ENCODE measurements at regions not wholly inside any gene's neighbourhood (a gene's known extent, or its start where the extent isn't known, plus 50 kb on each side); places are given as distances from the start of the nearest gene placed in this dataset.
A peak's percentile ranks its signal among the peaks of the same experiment; 100 is the strongest.

- ATAC-seq (no peak), DNase-seq (no peak)
- Histone ChIP-seq H3K9me3 (no peaks in the 10 kb centered on the region), H3K27ac (no peak overlapping the region), H3K27me3 (no peaks in the 10 kb centered on the region), H3K4me1 (peaks cover 21 to 26% of the 10 kb centered on the region in 2 donors), H3K4me3 (no peak overlapping the region), H3K36me3 (no peaks in the 10 kb centered on the region)
- TF ChIP-seq CTCF (IDR thresholded peaks at IDR 0.05 in 4 of 5, conservative IDR thresholded peaks at IDR 0.05 in 1 of 5): no peak
- no peak for TF ChIP-seq POLR2A (IDR thresholded peaks at IDR 0.05)
- in situ Hi-C loops (cut with MboI; ENCODE audit: low sequenced_read_pairs in 4 of 4): no loop called here
- intact Hi-C loops (cut with DNase I; ENCODE audit: low total_unique reads): no loop called here
Observed at GRCh38 chr7:131145026-131145425, 182.7 kb upstream of the MKLN1 start.

DNA sequence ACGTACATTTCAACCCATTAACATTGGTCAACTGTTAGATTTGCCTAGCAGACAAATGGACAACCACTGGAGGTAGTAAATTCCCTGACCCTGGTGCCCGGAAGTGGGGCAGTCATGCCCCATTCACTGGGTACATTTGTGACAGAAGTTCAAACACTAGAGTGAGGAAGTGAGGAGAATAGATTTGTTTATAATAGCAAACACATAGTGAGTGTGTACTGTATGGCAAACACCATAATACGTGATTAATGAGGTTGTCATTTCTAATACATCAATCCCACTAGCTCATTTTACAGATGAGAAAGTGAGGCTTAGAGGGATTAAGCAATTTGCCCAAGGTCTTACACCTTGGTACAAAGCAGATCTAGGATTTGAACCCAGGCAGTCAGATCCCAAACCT, 181.9 kb upstream of the MKLN1 start:
- no peak for TF ChIP-seq POLR2A (IDR thresholded peaks at IDR 0.05)
- intact Hi-C loops (cut with DNase I; ENCODE audit: low total_unique reads): loop anchor here (2.0 kb wide), 1 partner anchor 31 kb away; no protein-coding TSS in a partner anchor
- in situ Hi-C loops (cut with MboI; ENCODE audit: low sequenced_read_pairs in 4 of 4): no loop called here

DNA sequence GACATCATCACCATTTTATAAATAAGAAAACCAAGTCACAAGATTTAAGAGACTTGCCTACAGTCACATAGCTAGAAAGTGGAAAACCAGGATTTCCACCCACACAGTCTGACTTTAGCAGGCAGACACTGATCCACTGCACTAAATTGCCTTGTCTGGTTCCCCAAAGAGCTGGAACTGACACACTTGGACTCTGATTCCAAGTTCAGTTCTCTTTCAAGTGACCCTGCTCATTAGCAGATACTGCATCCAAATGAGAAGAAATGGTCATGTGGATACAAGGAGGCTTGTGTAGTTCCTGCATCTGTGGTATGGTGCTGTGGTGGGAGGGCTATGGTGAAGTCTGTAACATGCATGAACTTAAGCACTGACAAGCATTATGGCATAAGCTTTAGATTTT, 180.1 kb upstream of the MKLN1 start:
- ATAC-seq: peak in 1 of 2 donors; percentile 28
- H3K4me3 ChIP-seq: no peak overlapping the region
- no peaks in the 10 kb centered on the region for H3K27me3 ChIP-seq
- no peaks in the 10 kb centered on the region for H3K36me3 ChIP-seq
- no peaks in the 10 kb centered on the region for H3K9me3 ChIP-seq
- TF ChIP-seq POLR2A (IDR thresholded peaks at IDR 0.05) (no peak), CTCF (IDR thresholded peaks at IDR 0.05 in 4 of 5, conservative IDR thresholded peaks at IDR 0.05 in 1 of 5) (no peak)
- peak overlapping the region; percentile 59 to 88 (median 78) for H3K27ac ChIP-seq
- in situ Hi-C loops (cut with MboI; ENCODE audit: low sequenced_read_pairs in 4 of 4) (no loop called here), intact Hi-C loops (cut with DNase I; ENCODE audit: low total_unique reads) (loop anchor here (2.0 kb wide), 1 partner anchor 33 kb away; no protein-coding TSS in a partner anchor)
- no peak for DNase-seq
- peaks cover 32 to 40% of the 10 kb centered on the region in 2 donors for H3K4me1 ChIP-seq

More for the DNA sequence above, 181.9 kb upstream of the MKLN1 start:
- H3K4me1 ChIP-seq: peaks cover 26 to 33% of the 10 kb centered on the region in 2 donors
- no peaks in the 10 kb centered on the region for H3K36me3 ChIP-seq
- H3K27me3 ChIP-seq: no peaks in the 10 kb centered on the region
- no peaks in the 10 kb centered on the region for H3K9me3 ChIP-seq
- ATAC-seq (no peak), DNase-seq (no peak)
- H3K4me3 ChIP-seq: no peak overlapping the region
- no peak overlapping the region for H3K27ac ChIP-seq

DNA sequence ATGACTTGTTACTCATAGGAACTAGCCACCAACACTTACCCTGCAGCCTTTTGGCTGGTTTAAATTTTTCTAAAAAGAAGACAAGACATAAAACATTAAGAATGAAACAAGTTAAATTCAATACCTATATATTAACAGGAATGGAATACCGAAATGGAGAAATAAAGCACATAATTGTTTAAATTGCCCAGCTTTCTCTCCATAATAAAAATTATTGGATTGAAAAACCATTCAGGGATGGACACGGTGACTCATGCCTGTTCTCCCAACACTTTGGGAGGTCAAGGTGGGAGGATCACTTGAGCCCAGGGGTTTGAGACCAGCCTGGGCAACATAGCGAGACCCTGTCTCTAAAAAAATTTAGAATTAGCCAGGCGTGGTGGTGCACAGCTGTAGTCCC, 179.4 kb upstream of the MKLN1 start:
- H3K27ac ChIP-seq: peak overlapping the region; percentile 59 to 88 (median 78)
- in situ Hi-C loops (cut with MboI; ENCODE audit: low sequenced_read_pairs in 4 of 4) (no loop called here), intact Hi-C loops (cut with DNase I; ENCODE audit: low total_unique reads) (no loop called here)
- ATAC-seq (no peak), DNase-seq (no peak)
- no peaks in the 10 kb centered on the region for H3K9me3 ChIP-seq
- peaks cover 32 to 40% of the 10 kb centered on the region in 2 donors for H3K4me1 ChIP-seq
- no peaks in the 10 kb centered on the region for H3K27me3 ChIP-seq
- no peak overlapping the region for H3K4me3 ChIP-seq
- TF ChIP-seq CTCF (IDR thresholded peaks at IDR 0.05 in 4 of 5, conservative IDR thresholded peaks at IDR 0.05 in 1 of 5) (no peak), POLR2A (IDR thresholded peaks at IDR 0.05) (no peak)
- no peaks in the 10 kb centered on the region for H3K36me3 ChIP-seq

DNA sequence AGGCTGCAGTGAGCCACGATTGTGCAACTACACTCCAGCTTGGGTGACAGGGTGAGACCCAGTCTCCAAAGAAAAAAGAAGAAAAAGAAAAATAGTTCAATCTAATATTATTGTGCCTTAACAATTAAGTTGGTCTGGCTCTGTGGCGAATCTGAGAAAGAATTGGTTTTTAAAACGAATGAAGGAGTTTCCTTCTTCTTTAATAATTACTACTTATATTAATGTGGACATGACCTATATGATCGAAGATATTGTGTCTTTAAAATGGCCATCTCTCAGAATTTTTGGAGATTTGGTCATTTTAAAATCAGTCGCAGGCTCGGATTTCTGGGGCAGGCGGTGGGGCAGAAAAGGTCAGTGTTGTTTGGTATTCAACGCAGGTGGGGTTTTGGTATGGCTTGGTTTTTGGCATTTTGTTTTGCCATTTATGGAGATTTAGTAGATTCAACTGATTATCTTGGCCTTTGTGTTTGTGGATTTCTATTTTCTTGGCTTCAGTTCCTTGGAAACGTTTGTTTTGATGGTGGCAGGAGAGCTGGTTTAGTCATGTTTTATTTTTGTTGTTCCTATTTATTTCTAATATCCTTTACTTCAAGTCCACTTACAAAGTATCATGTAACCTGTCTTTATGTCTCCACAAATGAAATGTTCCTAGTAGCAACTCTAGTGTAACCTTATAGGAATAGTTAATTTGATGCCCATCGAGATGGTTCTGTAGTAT, 178.8 kb upstream of the MKLN1 start:
- ATAC-seq (peak; percentile 78 to 86), DNase-seq (no peak)
- H3K36me3 ChIP-seq: no peaks in the 10 kb centered on the region
- TF ChIP-seq POLR2A (IDR thresholded peaks at IDR 0.05) (no peak), CTCF (IDR thresholded peaks at IDR 0.05 in 4 of 5, conservative IDR thresholded peaks at IDR 0.05 in 1 of 5) (no peak)
- H3K4me3 ChIP-seq: peak overlapping the region in 1 of 4 donors; percentile 7
- in situ Hi-C loops (cut with MboI; ENCODE audit: low sequenced_read_pairs in 4 of 4): no loop called here
- intact Hi-C loops (cut with DNase I; ENCODE audit: low total_unique reads): no loop called here
- peaks cover 32 to 40% of the 10 kb centered on the region in 2 donors for H3K4me1 ChIP-seq
- H3K27ac ChIP-seq: peak overlapping the region; percentile 59 to 88 (median 78)
- no peaks in the 10 kb centered on the region for H3K9me3 ChIP-seq
- H3K27me3 ChIP-seq: no peaks in the 10 kb centered on the region

Measured in gastrocnemius medialis (tissue), 4 donors.